GM12891 (cell line): ENCODE measurements at regions not wholly inside any gene's neighbourhood (a gene's known extent, or its start where the extent isn't known, plus 50 kb on each side); places are given as distances from the start of the nearest gene placed in this dataset.

Experiments used
- PAX5 ChIP-seq: IDR thresholded peaks from 2 replicates; pipeline ENCODE4 v1.6.1; 2011; ENCODE audit warnings: low read length, moderate library complexity, mild to moderate bottlenecking; ENCODE audit not compliant: insufficient read depth, severe bottlenecking
- POLR2A ChIP-seq: IDR thresholded peaks from 2 replicates; pipeline ENCODE4 v1.6.1; 2011; ENCODE audit warnings: low read depth, low read length, control low read depth
- POLR2AphosphoS5 ChIP-seq: IDR thresholded peaks from 2 replicates; pipeline ENCODE4 v1.6.1; 2011; ENCODE audit warnings: low read depth, low read length, control low read depth
- TAF1 ChIP-seq: IDR thresholded peaks from 2 replicates; pipeline ENCODE4 v1.6.1; 2011; ENCODE audit warnings: low read depth, low read length, control low read depth

DNA sequence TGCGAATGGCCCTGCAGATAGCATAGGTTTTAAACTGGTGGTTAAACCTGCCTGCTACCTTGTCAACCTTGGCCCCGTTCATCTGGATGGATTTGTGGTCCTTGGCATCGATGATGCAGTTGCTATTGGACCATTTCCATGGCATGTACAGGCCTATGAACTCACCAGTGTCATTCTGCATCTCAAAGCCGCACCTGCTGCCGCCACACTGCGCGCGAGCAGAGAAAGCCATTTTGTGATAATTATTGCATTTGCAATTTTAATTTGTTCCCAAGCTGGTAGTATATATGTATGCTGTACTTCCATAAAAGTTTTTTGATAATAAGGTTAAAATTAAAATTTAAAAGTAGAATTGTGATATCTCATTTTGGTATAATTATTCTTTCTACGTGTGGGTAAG lies 94.8 kb upstream of the UXS1 start:
- TF ChIP-seq TAF1 = no peak
- TF ChIP-seq POLR2AphosphoS5 = no peak
- TF ChIP-seq POLR2A = no peak
- no peak for TF ChIP-seq PAX5
